Prostate gland (tissue), 2 donors: ENCODE measurements at regions not wholly inside any gene's neighbourhood (a gene's known extent, or its start where the extent isn't known, plus 50 kb on each side); places are given as distances from the start of the nearest gene placed in this dataset.

Source experiments
- CTCF ChIP-seq, 4 experiments: fragments of 200-600 bp in 2 of 4; fragments of 450-650 bp in 2 of 4; sonication (generic) in 2 of 4; IDR thresholded peaks; 1 replicate in 3 of 4; 2 replicates in 1 of 4; pipeline ENCODE4 v1.5.1; 2016 to 2019; ENCODE audit warnings: antibody characterized with exemption in 4 of 4, mild to moderate bottlenecking in 2 of 4, moderate library complexity in 2 of 4
- POLR2A ChIP-seq: fragments of 450-650 bp; IDR thresholded peaks from one replicate; pipeline ENCODE4 v1.6.1; 2016; ENCODE audit warnings: antibody characterized with exemption, mild to moderate bottlenecking
- POLR2AphosphoS5 ChIP-seq: sonication (generic); formaldehyde crosslinking; IDR thresholded peaks from one replicate; pipeline ENCODE4 v1.6.1; 2017; ENCODE audit warnings: antibody characterized with exemption

- TF ChIP-seq CTCF (IDR thresholded peaks at IDR 0.05) (no peak), POLR2A (no peak), POLR2AphosphoS5 (no peak)
Measured at GRCh38 chr7:106545275-106545674, 115.7 kb downstream of the CCDC71L start.
